Parathyroid adenoma (tissue), 2 donors: ENCODE measurements at regions not wholly inside any gene's neighbourhood (a gene's known extent, or its start where the extent isn't known, plus 50 kb on each side); places are given as distances from the start of the nearest gene placed in this dataset.

ENCODE experiments used
- H2AFZ ChIP-seq: fragments of 300-600 bp; sonication (generic); one replicate; pipeline ENCODE4 v1.7.0; 2017; ENCODE audit warnings: antibody characterized with exemption, mild to moderate bottlenecking
- H3K27ac ChIP-seq: fragments of 300-600 bp; sonication (generic); one replicate; pipeline ENCODE4 v1.7.0; 2017
- H3K27me3 ChIP-seq: fragments of 300-600 bp; sonication (generic); one replicate; pipeline ENCODE4 v1.7.0; 2017; ENCODE audit warnings: low read length; ENCODE audit not compliant: control insufficient read depth, insufficient read depth
- H3K36me3 ChIP-seq: fragments of 300-600 bp; sonication (generic); one replicate; pipeline ENCODE4 v1.7.0; 2017; ENCODE audit warnings: low read length; ENCODE audit not compliant: control insufficient read depth, insufficient read depth
- H3K4me1 ChIP-seq: fragments of 300-600 bp; sonication (generic); one replicate; pipeline ENCODE4 v1.7.0; 2017; ENCODE audit warnings: control low read depth
- H3K4me2 ChIP-seq: fragments of 300-600 bp; sonication (generic); one replicate; pipeline ENCODE4 v1.7.0; 2017; ENCODE audit warnings: low read length
- H3K4me3 ChIP-seq: fragments of 300-600 bp; sonication (generic); one replicate; pipeline ENCODE4 v1.7.0; 2017; ENCODE audit warnings: low read depth, low read length
- H3K79me2 ChIP-seq: fragments of 300-600 bp; sonication (generic); one replicate; pipeline ENCODE4 v1.7.0; 2017; ENCODE audit warnings: control low read depth
- H3K9ac ChIP-seq: fragments of 300-600 bp; sonication (generic); one replicate; pipeline ENCODE4 v1.7.0; 2017; ENCODE audit warnings: mild to moderate bottlenecking
- H3K9me3 ChIP-seq: fragments of 300-600 bp; sonication (generic); one replicate; pipeline ENCODE4 v1.7.0; 2017; ENCODE audit warnings: low read length; ENCODE audit not compliant: control insufficient read depth
- TF ChIP-seq, protein P1 (sequence below): fragments of 300-600 bp; sonication (generic); IDR thresholded peaks from one replicate; pipeline ENCODE4 v1.7.0; 2017; ENCODE audit warnings: antibody characterized with exemption, mild to moderate bottlenecking
- donor health status: primary hyperparathyroidism.

DNA sequence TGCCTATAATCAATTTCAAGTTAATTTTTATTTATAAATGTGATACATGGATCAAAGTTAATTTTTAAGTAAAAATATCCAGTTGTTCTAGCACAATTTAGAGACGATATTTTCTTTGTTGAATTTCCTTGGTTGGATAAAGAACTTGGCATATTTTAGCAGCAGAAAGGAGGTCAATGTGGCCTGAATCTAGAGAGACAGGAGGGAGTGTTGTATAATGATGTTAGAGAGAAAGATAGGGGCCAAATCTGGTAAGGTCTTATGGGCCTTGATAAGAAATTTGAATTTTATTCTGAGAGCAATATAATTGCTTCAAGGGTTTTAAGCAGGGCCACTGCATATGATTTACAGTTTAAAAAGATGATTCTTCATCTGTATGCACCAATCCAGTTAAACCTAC, 79.4 kb upstream of the OGFRL1 start:
- Histone ChIP-seq H3K4me3 (no peak overlapping the region), H3K4me1 (no peaks in the 10 kb centered on the region), H3K79me2 (no peaks in the 10 kb centered on the region), H3K4me2 (no peak overlapping the region), H3K9ac (no peak overlapping the region), H3K27ac (no peak overlapping the region), H3K27me3 (no peaks in the 10 kb centered on the region), H3K9me3 (no peaks in the 10 kb centered on the region), H3K36me3 (no peaks in the 10 kb centered on the region), H2AFZ (no peak overlapping the region)
- TF ChIP-seq, protein P1, sequence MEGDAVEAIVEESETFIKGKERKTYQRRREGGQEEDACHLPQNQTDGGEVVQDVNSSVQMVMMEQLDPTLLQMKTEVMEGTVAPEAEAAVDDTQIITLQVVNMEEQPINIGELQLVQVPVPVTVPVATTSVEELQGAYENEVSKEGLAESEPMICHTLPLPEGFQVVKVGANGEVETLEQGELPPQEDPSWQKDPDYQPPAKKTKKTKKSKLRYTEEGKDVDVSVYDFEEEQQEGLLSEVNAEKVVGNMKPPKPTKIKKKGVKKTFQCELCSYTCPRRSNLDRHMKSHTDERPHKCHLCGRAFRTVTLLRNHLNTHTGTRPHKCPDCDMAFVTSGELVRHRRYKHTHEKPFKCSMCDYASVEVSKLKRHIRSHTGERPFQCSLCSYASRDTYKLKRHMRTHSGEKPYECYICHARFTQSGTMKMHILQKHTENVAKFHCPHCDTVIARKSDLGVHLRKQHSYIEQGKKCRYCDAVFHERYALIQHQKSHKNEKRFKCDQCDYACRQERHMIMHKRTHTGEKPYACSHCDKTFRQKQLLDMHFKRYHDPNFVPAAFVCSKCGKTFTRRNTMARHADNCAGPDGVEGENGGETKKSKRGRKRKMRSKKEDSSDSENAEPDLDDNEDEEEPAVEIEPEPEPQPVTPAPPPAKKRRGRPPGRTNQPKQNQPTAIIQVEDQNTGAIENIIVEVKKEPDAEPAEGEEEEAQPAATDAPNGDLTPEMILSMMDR: no peak

DNA sequence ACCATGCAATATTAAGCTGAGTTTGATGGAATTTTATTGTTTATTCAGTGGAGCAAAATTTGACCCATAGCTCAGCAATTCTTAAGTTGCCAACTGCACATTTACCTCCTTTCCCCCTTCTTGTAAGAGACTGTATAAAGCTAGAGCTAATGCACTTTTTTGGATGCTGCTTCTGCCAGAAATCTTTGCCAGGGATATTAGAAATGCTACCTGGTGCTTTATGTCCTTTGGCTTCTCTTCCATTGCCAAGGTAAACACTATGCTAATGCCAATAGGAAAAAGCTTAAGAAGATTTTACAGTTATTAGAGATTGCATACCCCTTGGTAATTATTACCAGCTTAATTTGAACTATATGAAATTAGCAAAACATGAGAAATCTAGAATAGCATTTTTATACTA, 79.0 kb upstream of the OGFRL1 start:
- Histone ChIP-seq H2AFZ (no peak overlapping the region), H3K27ac (no peak overlapping the region), H3K36me3 (no peaks in the 10 kb centered on the region), H3K27me3 (no peaks in the 10 kb centered on the region), H3K4me3 (no peak overlapping the region), H3K79me2 (no peaks in the 10 kb centered on the region), H3K9me3 (no peaks in the 10 kb centered on the region), H3K9ac (no peak overlapping the region), H3K4me1 (no peaks in the 10 kb centered on the region), H3K4me2 (no peak overlapping the region)
- TF ChIP-seq, protein P1: no peak

- Histone ChIP-seq H3K4me2 (no peak overlapping the region), H3K79me2 (no peaks in the 10 kb centered on the region), H3K4me3 (no peak overlapping the region), H3K27ac (no peak overlapping the region), H3K4me1 (no peaks in the 10 kb centered on the region), H3K9me3 (no peaks in the 10 kb centered on the region), H3K27me3 (no peaks in the 10 kb centered on the region), H3K9ac (no peak overlapping the region), H2AFZ (no peak overlapping the region), H3K36me3 (no peaks in the 10 kb centered on the region)
- TF ChIP-seq, protein P1: no peak
These were observed 76.8 kb upstream of the OGFRL1 start for GRCh38 chr6:71211799-71212198.

DNA sequence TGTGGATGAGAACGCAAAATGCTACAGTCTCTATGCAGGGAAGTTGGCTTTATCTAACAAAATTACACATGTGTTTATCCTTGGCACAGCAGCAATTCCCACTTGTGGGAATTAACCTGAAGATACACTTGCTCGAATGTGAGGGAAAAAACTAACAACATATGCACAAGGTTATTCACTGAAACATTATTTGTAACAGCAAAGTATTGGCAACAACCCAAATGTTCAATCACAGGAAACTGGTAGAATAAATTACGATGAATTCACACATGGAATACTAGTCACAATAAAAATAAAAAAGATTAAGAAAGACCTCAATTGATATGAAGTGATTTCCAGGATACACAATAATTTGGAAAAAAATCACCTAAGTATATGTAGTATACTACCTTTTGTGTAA, 68.1 kb upstream of the OGFRL1 start:
- TF ChIP-seq, protein P1: no peak

GRCh38 chr6:71222671-71223070, 65.9 kb upstream of the OGFRL1 start:
- Histone ChIP-seq H3K27me3 (no peaks in the 10 kb centered on the region), H3K9me3 (no peaks in the 10 kb centered on the region), H3K4me2 (no peak overlapping the region), H3K9ac (no peak overlapping the region), H3K4me3 (no peak overlapping the region), H3K4me1 (no peaks in the 10 kb centered on the region), H3K79me2 (no peaks in the 10 kb centered on the region), H2AFZ (no peak overlapping the region), H3K36me3 (no peaks in the 10 kb centered on the region), H3K27ac (no peak overlapping the region)
- TF ChIP-seq, protein P1: no peak

More for the DNA sequence above, 68.1 kb upstream of the OGFRL1 start:
- no peaks in the 10 kb centered on the region for H3K36me3 ChIP-seq
- no peaks in the 10 kb centered on the region for H3K9me3 ChIP-seq
- H3K4me1 ChIP-seq: no peaks in the 10 kb centered on the region
- H3K9ac ChIP-seq: no peak overlapping the region
- H3K4me2 ChIP-seq: no peak overlapping the region
- H3K79me2 ChIP-seq: no peaks in the 10 kb centered on the region
- no peak overlapping the region for H3K4me3 ChIP-seq
- H3K27me3 ChIP-seq: no peaks in the 10 kb centered on the region
- no peak overlapping the region for H3K27ac ChIP-seq
- no peak overlapping the region for H2AFZ ChIP-seq
